NCI-H226 (cell line): ENCODE measurements at regions not wholly inside any gene's neighbourhood (a gene's known extent, or its start where the extent isn't known, plus 50 kb on each side); places are given as distances from the start of the nearest gene placed in this dataset.
"Not testable (repeated sequence)": the region's sequence is repeated elsewhere in the genome, so short reads cannot be mapped to it uniquely, and the experiment has no call there.

Source experiments
- DNase-seq: peaks from one replicate; pipeline ENCODE4 v3.0.0-alpha.2; 2015

DNA sequence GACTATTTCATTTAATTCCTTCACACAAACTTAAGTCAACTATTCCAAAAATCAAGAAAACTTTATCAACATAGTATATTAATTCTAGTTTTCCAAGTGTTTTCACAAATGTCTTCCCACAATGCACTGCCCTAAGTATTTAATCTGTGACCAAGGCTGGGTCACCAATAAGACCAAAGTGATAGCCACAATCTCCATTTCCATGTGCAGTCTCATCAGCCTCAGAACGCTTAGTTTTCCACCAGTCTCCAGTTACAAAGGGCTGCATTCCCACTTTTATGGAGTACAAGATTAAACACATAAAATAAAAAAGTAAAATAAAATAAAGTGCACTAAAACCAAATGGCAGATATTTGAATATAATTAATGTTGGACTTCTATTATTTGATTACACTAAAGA, 371.6 kb upstream of the CCNH start:
- DNase-seq: no peak

DNA sequence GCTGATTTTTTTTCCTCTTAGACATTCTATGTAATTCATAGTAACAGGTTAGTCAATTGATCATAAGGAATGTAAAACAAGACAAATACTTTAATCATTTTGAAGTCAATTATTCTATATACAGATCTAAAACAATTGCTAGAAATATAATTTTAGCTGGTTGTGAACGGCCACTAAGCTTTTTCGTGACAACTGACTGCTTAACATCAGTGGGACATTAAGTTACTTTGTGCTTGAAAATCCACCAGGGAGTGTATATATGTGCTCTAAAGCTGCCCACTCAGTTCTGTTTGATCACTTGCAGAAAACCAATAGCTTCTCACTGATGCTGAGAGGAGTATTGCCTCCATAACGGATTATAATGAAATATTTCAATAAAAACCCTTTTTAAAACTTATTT, 370.2 kb upstream of the CCNH start:
- DNase-seq: no peak

DNA sequence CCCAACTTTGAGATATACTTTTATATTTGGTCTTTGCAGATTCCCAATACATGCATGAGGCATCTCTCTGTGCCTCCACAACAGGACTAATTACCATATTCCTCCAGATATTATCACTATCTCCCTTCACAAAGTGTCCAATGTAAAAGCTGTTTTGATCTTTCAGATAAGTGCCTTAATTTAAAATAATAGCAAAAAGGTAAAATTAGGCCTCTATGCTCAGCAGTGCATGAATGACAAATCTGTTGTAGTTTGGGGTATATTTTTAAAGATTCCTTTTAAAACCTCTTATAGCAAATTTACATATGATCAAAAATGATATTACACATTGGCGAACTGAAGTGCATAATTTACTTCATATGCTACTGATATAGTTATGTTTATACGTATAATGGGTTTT, 369.2 kb upstream of the CCNH start:
- no peak for DNase-seq

DNA sequence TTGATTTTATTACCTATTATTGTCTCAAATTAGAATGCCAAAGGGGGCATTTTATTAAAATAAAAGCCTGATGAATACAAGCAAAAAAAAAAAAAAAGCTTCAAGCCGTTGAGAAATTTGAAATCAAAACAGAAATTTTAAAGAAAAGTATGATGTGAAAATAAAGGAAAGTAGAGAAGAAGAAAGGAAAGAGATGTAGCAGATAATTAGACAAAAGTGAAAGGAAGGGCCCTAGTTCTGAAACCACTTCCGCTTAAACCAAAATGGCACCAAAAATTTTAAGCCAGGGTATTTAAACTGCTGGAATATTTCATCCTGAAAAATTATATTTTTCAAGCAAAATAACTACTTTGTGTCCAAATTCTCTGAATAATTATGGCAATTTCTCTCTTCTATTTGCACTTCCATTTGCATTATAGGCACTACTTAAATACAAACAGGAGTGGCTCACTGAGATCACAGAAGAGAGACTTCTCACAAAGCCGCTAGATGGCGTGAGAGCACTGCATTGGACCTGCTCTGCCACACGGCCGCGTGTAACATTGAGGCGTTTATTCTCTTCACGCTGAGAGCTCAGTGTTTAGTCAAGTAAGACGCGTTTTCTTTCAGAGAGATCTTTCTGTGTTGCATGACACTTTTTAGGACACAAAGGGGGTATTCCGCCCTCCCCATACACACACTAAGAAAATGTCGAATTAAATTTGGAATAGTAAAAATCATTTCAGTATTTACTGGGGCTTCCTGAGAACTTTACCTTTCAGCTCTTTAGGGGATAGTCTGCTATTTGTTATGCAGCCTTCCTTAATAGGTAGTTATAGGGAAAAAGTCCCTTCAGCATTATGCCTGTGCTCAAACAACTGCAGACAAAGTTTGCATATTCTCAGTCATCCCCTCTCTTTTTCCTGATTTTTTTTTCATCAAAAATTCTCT, 368.4 kb upstream of the CCNH start:
- peak; percentile 48 for DNase-seq

DNA sequence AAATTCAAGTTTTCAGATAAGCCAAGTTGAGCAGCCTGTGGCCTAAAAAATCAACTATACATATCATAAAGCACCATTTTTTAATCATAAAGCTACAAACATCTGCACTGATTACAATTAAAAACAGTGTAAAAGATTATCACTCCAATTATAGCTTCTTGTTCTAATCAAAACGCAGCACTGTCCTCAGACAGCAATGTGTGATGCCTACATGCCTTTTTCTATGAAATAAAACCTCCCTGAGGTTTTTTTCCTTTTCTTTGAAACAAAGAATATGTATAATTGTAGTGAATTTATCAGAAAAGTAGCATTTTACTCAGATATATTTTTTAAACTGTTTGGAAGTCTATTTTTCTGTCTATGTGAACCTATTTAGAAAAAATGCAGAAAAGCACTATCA, 366.1 kb upstream of the CCNH start:
- DNase-seq: no peak

DNA sequence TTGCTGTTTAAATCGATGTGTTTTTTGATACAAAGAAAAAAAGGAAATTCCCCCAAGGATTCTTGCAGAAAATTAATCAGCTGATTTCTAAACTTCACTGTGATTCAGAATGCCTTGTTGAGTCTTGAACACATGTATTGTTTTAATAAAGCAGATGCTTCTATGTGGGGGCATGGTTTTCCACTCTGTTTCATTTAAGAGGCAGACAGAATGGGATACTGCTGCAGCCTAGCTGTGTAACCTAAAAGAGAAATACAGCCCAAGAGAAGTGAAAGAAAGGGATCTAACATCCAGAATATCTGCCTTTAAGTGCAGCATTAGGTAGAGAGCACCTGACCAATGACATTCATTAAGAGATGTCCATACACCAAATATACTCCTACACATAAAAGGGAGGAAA, 365.1 kb upstream of the CCNH start:
- DNase-seq: no peak

DNA sequence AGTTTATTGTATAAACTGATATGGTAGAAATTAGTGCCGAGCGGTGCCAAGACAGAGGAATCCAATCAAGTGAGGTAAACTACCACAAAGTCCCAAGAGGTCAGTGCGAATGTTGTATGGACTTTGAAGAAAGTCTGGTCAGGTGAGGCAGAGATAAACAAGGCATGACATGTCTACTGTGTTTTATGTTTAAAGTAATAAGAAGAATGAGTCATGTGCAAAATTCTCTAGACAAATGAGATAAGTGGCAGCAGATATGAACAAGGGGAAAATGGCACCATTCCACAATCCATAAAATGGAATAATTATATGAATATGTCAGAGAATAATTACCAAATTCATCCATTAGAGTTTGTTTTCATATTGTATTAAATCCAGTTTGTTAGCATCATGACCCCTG, 364.1 kb upstream of the CCNH start:
- DNase-seq: no peak

DNA sequence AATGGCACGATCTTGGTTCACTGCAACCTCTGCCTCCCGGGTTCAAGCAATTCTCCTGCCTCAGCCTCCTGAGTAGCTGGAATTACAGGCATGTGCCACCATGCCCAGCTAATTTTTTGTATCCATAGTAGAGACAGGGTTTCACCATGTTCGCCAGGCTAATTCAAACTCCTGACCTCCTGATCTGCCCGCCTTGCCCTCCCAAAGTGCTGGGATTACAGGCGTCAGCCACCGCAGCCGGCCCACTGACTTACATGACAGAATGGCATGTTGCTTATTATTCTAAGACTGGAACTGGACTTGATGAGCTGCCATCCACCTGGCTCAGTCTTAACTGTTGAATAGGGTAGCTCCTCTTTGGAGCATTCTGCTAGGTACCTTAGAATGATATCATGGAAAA, 363.6 kb upstream of the CCNH start:
- not testable (repeated sequence) for DNase-seq

DNA sequence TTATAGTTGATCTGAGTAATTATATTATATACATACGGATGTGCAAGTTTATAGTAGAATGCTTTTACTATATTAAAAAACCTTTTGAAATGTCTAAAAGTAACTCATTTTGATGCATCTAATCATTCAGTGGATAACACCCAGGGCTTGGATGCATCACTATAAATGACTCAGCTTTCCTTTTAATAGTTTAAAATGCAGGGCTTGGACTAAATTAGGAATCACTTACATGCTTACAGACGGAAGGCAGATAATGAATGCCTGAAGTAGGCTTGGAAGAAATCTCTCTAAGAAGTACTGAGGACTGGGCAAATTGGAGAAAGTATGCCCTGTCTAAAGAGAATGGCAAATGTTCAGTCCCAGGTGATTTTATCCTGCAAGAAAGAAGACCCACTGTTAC, 362.5 kb upstream of the CCNH start:
- no peak for DNase-seq

DNA sequence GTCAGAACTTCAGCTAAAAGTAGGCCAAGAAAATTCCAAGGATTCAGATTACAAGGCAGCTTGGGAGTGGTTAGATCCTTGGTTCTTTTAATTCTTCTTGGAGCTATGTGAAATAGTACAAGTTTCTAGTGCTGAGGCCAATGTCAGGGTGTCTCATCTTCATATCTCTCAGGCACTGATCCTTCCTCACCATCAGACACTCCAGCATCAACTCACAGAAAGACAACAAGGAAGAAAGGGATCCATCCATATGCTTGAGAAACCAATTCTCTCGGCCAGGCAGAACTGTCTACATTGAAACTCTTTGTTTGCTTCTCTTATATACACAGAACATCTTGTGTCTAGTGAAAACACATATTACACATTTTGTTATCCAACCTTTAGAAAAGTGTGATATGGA, 362.1 kb upstream of the CCNH start:
- DNase-seq: no peak

DNA sequence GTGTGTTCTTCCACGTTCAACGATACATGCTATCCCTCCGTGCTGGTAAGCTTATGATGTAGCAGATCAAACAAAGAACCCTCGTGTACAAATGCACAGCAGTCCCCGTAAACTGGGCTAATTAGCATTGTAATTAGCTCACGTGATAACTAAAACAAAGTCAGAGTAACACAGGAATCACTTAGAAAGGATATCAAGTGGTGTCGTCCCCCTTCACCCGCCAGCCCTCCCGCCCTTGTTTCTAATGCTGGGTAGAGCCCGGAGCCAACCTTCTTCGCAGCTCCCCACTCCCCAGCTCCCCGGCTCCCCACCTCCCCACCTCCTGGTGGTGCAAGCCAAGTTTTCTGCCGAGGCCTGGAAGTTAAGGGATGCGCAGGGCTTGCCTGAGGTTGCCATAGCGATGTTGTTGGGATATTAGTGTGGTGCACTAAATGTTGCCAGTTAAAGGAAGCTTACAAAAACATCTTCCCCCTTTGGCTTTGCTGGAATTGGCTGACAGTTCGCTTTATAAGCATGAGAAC, 357.9 kb upstream of the CCNH start:
- DNase-seq: no peak

DNA sequence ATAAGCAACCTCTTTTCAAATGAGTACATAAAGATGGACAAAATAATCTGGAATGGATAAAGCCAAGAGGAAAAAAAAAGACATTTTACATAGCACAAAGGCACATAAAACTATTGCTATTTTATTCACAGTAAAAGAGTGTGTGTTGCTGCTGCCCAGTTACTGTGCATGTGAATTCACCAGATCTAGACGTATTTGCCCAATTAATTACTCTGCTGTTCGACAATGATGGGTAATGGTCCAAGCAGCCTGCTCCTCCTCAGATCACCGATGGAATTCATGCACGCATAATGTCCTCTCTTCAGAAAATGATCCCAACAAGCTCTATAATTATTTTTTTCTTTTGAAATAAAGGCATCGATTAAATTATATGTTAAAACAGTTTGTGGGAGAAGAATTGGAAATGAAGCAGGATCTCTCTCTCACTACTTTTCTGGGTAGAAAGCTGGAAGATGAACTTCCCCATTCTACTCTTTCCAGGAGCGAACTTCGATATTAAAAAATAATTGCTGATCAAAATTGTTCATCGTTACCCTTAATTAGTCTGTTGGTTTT, 357.4 kb upstream of the CCNH start:
- DNase-seq: no peak

DNA sequence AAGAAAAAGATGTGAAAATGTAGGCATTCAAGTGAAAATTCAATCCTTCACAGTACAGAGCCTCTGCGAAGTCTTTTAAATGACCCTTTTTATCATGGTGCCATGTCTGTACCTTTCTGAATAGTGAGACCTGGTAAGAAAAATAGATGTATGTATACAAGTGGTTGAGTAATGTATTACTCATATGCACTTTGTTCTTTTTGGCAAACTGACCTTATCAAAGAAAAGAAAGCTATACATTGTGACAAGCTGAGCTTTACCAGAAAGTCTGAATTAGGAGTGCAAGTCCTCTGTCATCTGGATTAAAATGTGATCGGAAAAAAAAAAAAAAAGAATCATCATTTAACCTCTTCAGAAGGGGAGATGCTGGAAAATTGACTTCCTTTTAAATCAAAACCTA, 356.4 kb upstream of the CCNH start:
- DNase-seq: no peak

DNA sequence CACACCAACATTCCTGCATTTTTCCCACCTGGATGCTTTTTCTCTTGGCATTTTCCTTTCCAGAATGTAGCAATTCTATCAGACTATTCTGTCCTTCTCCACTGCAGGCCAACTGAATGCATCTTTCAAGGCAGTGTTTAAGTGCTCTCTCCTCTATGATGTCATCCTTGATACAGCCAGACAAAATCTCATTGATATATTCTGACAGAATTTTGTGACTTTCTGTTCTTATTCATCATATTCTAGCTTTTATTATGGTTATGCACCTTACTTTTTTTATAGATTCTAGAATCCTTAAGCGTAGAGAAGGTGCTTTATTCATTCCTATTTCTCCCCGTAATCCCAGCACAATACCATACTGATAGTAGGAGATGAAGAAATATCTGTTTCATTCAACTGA, 355.5 kb upstream of the CCNH start:
- DNase-seq: no peak

DNA sequence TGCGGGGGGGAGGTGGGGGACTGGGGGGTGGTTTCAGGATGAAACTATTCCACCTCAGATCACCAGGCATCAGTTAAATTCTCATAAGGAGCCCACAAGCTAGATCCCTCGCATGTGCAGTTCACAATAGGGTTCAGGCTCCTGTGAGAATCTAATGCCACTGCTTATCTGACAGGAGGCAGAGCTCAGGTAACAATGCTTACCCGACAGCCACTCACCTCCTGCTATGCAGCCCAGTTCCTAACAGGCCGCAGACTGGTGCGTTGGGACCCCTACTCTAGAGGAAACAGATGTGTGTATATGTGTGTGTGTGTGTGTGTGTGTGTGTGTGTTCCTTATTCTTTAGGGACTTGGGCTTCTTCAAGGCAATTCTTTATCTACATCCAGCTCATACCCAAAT, 352.3 kb upstream of the CCNH start:
- DNase-seq: no peak

DNA sequence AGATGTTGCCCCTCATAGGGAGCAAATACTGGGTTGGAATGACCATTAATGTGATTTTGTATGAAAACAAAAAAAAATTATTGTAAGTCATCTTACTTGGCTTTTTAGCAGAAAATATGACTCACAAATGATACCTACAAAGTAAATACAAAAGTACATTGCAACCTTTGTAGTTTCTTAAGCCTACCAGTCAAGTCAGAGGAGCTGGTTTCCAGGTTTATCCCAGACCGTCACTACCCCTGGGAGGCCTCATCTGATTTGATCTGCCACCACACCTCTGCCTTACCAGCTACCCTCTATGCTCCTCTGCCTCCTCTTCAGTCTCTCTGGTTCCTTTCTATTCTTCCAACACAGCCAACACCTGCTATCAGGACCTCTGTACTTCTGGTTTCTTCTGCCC, 349.9 kb upstream of the CCNH start:
- DNase-seq: no peak

DNA sequence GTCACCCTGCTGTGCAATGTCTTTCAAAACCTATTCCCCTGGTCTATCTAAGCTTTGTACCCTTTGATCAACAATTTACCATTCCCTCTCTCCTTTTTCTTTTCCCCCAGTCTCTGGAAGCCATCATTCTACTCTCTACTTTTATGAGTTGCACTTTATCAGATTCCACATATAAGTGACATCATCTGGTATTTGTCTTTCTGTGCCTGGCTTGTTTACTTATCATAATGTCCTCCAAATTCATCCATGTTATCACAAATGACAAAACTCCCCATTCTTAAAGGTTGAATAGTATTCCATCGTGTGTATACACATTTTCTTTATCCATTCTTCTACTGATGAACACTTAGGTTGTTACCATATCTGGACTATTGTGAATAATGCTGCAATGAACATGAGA, 344.2 kb upstream of the CCNH start:
- DNase-seq: no peak

DNA sequence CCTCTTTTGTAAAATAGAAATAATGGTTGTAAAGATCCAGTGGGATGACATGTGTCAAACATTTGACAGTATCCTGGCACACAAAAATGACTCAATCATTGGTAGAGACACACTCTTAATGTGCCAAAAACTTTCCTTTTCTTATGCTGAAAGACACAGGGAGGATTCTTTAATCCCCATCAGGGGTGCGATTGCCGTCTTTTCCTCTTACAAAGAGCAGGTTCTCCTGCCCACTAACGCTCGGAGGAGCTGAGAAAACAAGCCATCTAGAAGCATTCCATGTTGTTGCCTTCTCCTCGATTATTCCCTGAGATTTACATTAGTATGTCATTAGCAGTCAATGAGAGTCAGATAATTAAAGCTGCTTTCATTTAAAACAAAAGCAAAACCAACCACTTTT, 342.6 kb upstream of the CCNH start:
- DNase-seq: no peak

DNA sequence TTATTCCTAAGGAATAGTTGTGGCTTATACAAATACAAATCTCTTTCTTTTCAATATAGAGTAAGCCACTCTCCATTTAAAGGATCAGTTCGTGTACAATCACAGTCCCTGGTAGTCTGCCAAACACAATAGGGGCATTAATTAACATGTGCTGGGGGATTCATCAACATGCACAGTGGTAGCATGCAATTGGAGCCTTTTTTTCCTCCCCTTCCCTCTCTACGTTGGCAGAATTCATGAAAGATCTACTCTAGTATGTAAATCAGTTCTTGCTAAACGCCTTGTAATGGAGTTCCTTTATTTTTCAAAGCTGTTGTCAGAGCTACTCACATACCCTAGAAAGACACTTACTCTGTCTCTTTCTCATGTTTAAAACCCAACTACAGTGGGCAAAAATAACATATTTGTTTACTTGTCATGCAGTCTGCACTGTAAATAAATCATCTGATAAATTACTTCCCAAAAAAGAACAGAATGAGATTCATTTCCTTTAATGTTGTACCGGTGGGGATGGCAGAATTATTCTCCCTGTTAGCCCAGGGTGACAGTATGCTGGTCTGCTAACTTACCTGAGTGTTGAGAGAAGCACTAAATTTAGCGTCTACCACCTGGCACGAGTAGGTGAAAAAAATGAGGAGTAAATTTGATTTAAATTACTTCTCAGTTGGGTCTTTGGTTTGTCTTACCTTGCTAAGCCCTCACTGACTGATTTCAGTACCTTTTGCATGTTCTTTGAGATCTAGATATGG, 341.5 kb upstream of the CCNH start:
- no peak for DNase-seq

DNA sequence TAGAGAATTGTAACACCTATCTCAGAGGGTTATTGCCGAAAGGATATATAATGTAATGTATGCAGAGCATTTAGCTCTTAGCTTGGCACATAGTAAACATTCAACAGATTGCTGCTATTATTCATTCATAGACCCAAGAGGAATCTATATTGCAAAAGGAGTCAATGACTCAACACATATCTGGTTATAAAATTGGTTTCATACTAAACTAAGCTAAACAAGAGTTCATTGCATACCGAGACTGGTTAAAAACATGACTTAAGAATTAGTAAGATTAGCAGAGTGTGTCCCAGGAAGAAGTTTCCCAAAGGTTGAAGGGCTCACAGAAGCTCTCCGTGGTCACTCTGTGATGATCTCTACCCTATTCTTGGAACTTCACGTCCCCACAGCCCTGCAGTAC, 339.6 kb upstream of the CCNH start:
- no peak for DNase-seq

DNA sequence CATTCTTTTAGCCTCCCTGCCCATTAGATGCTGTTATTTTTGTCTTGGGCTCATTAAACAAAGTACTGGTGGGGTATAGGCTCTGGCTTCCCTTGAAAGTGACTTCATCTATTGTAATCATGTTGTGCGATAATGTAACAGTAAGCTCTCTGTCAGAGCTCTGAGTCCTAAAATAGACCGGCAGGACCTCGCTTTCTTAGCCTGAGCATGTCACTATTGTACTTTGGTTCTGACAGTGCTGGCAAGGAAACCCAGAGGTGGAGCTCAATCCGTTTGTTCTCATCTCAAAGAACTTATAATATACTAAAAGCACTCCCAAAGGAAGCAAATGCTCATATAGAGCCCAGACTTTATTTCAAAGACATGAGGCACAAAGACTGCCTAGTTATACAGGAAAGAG, 339.1 kb upstream of the CCNH start:
- DNase-seq: no peak

DNA sequence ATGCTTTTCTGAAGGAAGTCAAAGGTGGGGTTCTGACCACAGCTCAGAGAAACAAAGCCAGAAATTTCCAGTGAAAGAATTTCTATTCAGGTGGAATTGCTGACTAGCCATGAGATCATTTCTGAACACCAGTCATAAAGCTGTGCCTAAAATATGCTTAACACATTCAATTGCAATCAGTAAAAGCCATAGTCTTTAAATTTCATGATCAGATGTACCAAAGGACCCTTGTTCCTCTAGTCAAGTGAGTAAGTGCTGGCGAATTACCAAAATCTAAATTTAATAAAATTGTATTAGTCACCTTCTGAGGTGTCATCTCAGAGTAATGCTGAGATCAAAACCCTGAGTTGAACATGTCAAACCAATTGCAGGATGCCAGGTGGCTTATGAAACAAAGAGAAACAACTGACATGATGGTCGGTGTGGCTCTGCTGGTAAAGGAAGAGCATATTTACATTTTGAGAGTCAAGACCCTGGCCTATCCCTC, 334.2 kb upstream of the CCNH start:
- no peak for DNase-seq

DNA sequence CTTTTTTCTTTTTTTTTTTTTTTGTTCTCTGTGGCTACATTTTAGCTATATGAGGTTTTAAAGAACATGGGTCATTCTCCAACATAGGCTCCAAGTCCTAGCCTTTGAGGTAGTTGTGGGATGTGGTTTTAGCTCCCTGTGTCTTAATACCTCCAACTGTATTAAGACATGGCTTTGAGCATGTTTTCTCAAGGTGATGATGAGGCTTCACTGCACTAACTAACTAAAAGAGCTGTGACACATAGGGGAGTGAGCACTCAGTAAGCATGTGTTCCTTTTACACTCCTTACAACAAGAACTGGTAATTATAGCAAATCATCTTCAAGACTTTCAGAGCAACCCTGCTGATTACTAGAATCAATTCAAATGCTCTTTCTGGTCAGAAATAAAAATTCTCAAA, 333.6 kb upstream of the CCNH start:
- DNase-seq: no peak

DNA sequence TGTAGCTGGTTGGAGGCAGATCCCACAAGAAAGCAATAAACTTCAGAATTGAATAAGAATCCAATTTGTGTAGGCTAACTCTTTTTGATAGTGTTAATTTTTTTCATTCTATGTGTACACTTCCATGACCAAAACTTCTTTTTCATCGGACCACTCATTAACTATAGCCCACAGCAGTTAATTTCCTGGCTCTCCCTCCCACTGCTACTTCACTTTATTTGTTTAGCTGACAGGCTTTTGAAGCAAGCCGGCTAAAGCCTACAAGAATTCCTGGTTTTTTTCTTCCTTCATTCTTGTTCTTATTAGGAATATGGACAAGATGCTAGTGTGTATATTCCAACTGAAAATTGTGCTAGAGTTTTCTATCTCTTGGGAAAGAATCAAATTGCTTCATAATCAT, 329.2 kb upstream of the CCNH start:
- no peak for DNase-seq
